Activated CD8-positive, alpha-beta T cell treated with anti-CD3 and anti-CD28 coated beads for 36 hours (primary cell): ENCODE measurements at regions not wholly inside any gene's neighbourhood (a gene's known extent, or its start where the extent isn't known, plus 50 kb on each side); places are given as distances from the start of the nearest gene placed in this dataset.

Experiments used
- ATAC-seq: fragments of 200-7000 bp; cut with Tn5 transposase; one replicate; pipeline ENCODE4 v1.10.0; 2021; ENCODE audit warnings: mild to moderate bottlenecking, moderate library complexity
- CTCF ChIA-PET: fragments of 350-600 bp; sonication (Branson Sonifier 250); formaldehyde crosslinking; loops from one replicate; lab custom pipeline; 2021; ENCODE audit warnings: antibody characterized with exemption; lab: Charles Lee
- POLR2A ChIA-PET: fragments of 350-600 bp; sonication (Branson Sonifier 250); formaldehyde crosslinking; loops from one replicate; lab custom pipeline; 2021; ENCODE audit warnings: antibody characterized with exemption; lab: Charles Lee
- DNase-seq: peaks from one replicate; pipeline ENCODE4 v3.0.0-alpha.2; 2020
- H3K27ac Mint-ChIP-seq: one replicate; pipeline ENCODE4 v1.8.0; 2021; ENCODE audit warnings: mild to moderate bottlenecking, mixed read lengths
- H3K27me3 Mint-ChIP-seq: one replicate; pipeline ENCODE4 v1.8.0; 2021; ENCODE audit warnings: mixed read lengths
- H3K36me3 Mint-ChIP-seq: one replicate; pipeline ENCODE4 v1.8.0; 2021; ENCODE audit warnings: low read depth, mixed read lengths
- H3K4me1 Mint-ChIP-seq: one replicate; pipeline ENCODE4 v1.8.0; 2021; ENCODE audit warnings: low read depth, mixed read lengths
- H3K4me3 Mint-ChIP-seq: one replicate; pipeline ENCODE4 v1.8.0; 2021; ENCODE audit warnings: mild to moderate bottlenecking, moderate library complexity, mixed read lengths
- H3K9me3 Mint-ChIP-seq: one replicate; pipeline ENCODE4 v1.8.0; 2021; ENCODE audit warnings: mixed read lengths
- CTCF ChIP-seq: fragments of 200-600 bp; IDR thresholded peaks from one replicate; pipeline ENCODE4 v1.8.0; 2022; ENCODE audit warnings: antibody characterized with exemption, mild to moderate bottlenecking
- intact Hi-C: fragments of 100-400 bp; cut with micrococcal nuclease; formaldehyde crosslinking; loops from one replicate; pipeline ENCODE4 v1.10.0; 2022

- POLR2A ChIA-PET: no interaction called here
These were observed 51.7 kb upstream of the NUP160 start for GRCh38 chr11:47899801-47900200.

More at GRCh38 chr11:47899801-47900200, 51.7 kb upstream of the NUP160 start:
- H3K4me1 Mint-ChIP-seq: peaks cover 6% of the 10 kb centered on the region
- H3K27me3 Mint-ChIP-seq: no peaks in the 10 kb centered on the region
- peak; percentile 34 for ATAC-seq
- H3K36me3 Mint-ChIP-seq: no peaks in the 10 kb centered on the region
- CTCF ChIA-PET: interaction anchor here (1.5 kb wide), 1 partner anchor 14 kb away, joined by 3 read pairs; no protein-coding TSS in a partner anchor
- H3K4me3 Mint-ChIP-seq: no peak overlapping the region
- no peak overlapping the region for H3K27ac Mint-ChIP-seq
- TF ChIP-seq CTCF: no peak
- H3K9me3 Mint-ChIP-seq: no peaks in the 10 kb centered on the region
- DNase-seq: no peak
- intact Hi-C loops: no loop called here
